ENCODE measurements at regions not wholly inside any gene's neighbourhood (a gene's known extent, or its start where the extent isn't known, plus 50 kb on each side); places are given as distances from the start of the nearest gene placed in this dataset.

GRCh38 chr4:110292994-110293744 is 94.8 kb upstream of the ELOVL6 start:
- Mint-ChIP-seq H3K4me3 (no peak overlapping the region), H3K9me3 (no peaks in the 10 kb centered on the region), H3K36me3 (no peaks in the 10 kb centered on the region), H3K27me3 (ENCODE audit: low read depth in 3 of 3) (peaks cover 5 to 16% (median 11%) of the 10 kb centered on the region in 3 donors), H3K4me1 (no peaks in the 10 kb centered on the region), H3K27ac (no peak overlapping the region)
- DNase-seq, result no peak

GRCh38 chr4:110290511-110290910 is 92.1 kb upstream of the ELOVL6 start:
- no peaks in the 10 kb centered on the region for H3K4me1 Mint-ChIP-seq
- no peak overlapping the region for H3K4me3 Mint-ChIP-seq
- peaks cover 5 to 11% (median 7%) of the 10 kb centered on the region in 3 donors for H3K27me3 Mint-ChIP-seq (ENCODE audit: low read depth in 3 of 3)
- H3K9me3 Mint-ChIP-seq, result no peaks in the 10 kb centered on the region
- H3K27ac Mint-ChIP-seq, result no peak overlapping the region
- DNase-seq, result no peak
- H3K36me3 Mint-ChIP-seq, result no peaks in the 10 kb centered on the region

DNA sequence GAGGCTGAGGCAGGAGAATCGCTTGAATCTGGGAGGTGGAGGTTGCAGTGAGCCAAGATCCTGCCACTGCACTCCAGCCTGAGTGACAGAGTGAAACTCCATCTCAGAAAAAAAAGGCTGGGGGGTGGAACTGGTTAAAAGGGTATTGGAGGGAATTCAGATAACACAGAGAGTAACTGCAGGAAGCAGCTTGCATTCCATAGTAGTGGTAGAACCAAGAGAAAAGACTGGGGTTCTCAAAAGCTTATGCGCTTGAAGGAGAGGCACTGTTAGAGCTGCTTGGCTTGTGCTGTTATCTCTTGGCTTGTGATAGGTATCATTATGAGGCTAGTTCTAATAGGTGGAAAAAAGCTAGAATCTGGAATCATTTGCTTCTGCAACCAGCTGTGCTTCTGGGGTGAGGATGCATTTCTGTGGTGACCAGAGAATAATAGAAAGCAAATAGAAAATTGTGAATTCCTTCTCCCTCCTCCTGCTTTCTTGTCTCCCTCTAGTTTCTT is 91.2 kb upstream of the ELOVL6 start:
- H3K27ac Mint-ChIP-seq, result no peak overlapping the region

DNA sequence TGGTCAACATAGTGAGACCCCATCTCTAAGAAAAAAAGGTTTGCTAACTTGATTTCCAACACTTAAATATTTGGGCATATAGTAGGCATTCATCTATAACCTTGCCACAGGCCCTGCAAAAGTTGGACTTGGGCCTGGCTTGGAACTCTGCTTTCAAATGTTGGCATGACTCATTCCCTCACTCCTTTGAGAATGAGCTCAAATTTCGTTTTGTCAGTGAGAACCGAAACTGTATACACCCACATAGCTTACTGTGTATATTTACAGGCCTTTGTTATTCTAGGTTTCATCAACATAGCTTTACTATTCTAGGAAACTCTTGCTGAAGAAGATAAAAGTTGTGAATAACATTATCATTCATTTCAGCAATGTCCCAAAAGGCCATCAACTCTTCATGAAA is 88.7 kb upstream of the ELOVL6 start:
- Mint-ChIP-seq H3K9me3 (no peaks in the 10 kb centered on the region), H3K27me3 (ENCODE audit: low read depth in 3 of 3) (peaks cover 2 to 9% (median 3%) of the 10 kb centered on the region in 3 donors), H3K27ac (no peak overlapping the region), H3K4me1 (no peaks in the 10 kb centered on the region), H3K4me3 (no peak overlapping the region), H3K36me3 (no peaks in the 10 kb centered on the region)
- DNase-seq, result no peak

More for the DNA sequence above, 91.2 kb upstream of the ELOVL6 start:
- no peak for DNase-seq
- Mint-ChIP-seq H3K9me3 (no peaks in the 10 kb centered on the region), H3K4me1 (no peaks in the 10 kb centered on the region), H3K36me3 (no peaks in the 10 kb centered on the region), H3K27me3 (ENCODE audit: low read depth in 3 of 3) (peaks cover 5 to 11% (median 6%) of the 10 kb centered on the region in 3 donors), H3K4me3 (no peak overlapping the region)

DNA sequence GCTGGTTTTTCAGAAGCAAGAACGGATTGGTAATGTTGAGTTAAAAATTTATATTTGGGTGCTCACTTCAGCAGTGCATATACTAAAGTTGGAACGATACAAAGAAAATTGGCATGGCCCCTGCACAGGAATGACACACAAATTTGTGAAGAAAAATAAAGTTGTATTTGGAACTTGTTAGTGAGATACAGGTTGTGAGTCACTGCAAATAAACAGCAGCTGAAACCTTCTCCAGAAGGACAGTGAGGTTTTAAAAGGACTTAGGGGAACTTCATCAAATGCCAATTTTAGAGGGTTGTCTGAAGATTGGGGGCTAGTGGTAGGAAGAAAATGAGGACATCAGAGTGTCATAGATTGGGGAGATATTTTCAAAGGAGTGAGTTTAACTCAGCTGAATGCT is 79.7 kb upstream of the ELOVL6 start:
- no peaks in the 10 kb centered on the region for H3K9me3 Mint-ChIP-seq
- no peaks in the 10 kb centered on the region for H3K4me1 Mint-ChIP-seq
- H3K36me3 Mint-ChIP-seq, result no peaks in the 10 kb centered on the region
- DNase-seq, result no peak
- peaks cover 0 to 5% (median 4%) of the 10 kb centered on the region in 3 donors for H3K27me3 Mint-ChIP-seq (ENCODE audit: low read depth in 3 of 3)
- H3K27ac Mint-ChIP-seq, result no peak overlapping the region
- H3K4me3 Mint-ChIP-seq, result no peak overlapping the region

DNA sequence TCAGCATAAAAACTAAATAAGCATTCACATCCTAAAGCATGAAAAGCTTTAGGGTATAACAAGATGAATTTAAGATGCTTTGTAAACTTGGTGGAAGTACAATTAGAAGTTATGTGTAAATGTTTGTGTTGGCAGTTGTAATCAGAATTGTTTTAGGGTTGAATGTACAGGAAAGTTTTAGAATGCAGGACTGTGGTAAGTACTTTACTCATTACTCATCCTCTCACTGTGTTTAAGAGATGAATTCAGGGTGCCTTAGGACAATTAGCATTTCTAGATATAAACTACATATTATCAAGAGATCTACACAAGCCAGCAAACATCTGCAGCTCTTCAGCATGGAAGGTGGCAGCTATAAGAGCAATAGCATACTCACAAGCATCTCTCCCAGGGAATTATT is 77.5 kb upstream of the ELOVL6 start:
- no peak overlapping the region for H3K27ac Mint-ChIP-seq
- peaks cover 0 to 8% (median 4%) of the 10 kb centered on the region in 3 donors for H3K27me3 Mint-ChIP-seq (ENCODE audit: low read depth in 3 of 3)
- DNase-seq, result no peak
- H3K9me3 Mint-ChIP-seq, result no peaks in the 10 kb centered on the region
- no peaks in the 10 kb centered on the region for H3K36me3 Mint-ChIP-seq
- H3K4me3 Mint-ChIP-seq, result no peak overlapping the region
- no peaks in the 10 kb centered on the region for H3K4me1 Mint-ChIP-seq

- Mint-ChIP-seq H3K4me1 (no peaks in the 10 kb centered on the region), H3K27ac (no peak overlapping the region), H3K27me3 (ENCODE audit: low read depth in 3 of 3) (peaks cover 2 to 8% (median 6%) of the 10 kb centered on the region in 3 donors), H3K9me3 (no peaks in the 10 kb centered on the region), H3K36me3 (no peaks in the 10 kb centered on the region), H3K4me3 (no peak overlapping the region)
- DNase-seq, result no peak
Observed at GRCh38 chr4:110271986-110272385, 73.6 kb upstream of the ELOVL6 start.

- no peaks in the 10 kb centered on the region for H3K4me1 Mint-ChIP-seq
- H3K27me3 Mint-ChIP-seq (ENCODE audit: low read depth in 3 of 3), result peaks cover 2 to 9% (median 6%) of the 10 kb centered on the region in 3 donors
- H3K27ac Mint-ChIP-seq, result no peak overlapping the region
- no peaks in the 10 kb centered on the region for H3K9me3 Mint-ChIP-seq
- H3K36me3 Mint-ChIP-seq, result no peaks in the 10 kb centered on the region
- no peak for DNase-seq
- no peak overlapping the region for H3K4me3 Mint-ChIP-seq
Observed at GRCh38 chr4:110270492-110271197, 72.2 kb upstream of the ELOVL6 start.

DNA sequence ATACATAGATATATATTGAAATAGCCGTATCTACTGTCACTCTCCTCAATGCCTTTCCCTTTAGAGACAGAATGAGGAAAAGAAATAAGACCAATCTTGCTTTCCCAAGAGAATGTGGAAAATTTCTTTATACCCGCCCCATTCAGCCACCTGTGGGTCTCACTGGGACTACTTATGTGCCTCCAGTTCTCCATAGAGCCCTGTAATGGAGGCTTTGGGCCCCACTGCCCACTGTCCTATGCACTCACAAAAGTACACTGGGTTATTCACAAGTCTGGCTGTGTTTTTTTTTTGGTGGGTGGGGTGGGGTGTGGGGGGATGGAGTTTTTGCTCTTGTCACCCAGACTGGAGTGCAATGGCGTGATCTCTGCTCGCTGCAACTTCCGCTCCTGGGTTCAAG is 70.4 kb upstream of the ELOVL6 start:
- DNase-seq, result no peak

GRCh38 chr4:110268352-110268751 is 69.9 kb upstream of the ELOVL6 start:
- no peak overlapping the region for H3K27ac Mint-ChIP-seq
- no peaks in the 10 kb centered on the region for H3K36me3 Mint-ChIP-seq
- no peak for DNase-seq
- no peaks in the 10 kb centered on the region for H3K9me3 Mint-ChIP-seq
- H3K4me3 Mint-ChIP-seq, result no peak overlapping the region
- H3K4me1 Mint-ChIP-seq, result no peaks in the 10 kb centered on the region
- peaks cover 2 to 6% (median 4%) of the 10 kb centered on the region in 3 donors for H3K27me3 Mint-ChIP-seq (ENCODE audit: low read depth in 3 of 3)

More for the DNA sequence above, 70.4 kb upstream of the ELOVL6 start:
- Mint-ChIP-seq H3K4me1 (no peaks in the 10 kb centered on the region), H3K9me3 (no peaks in the 10 kb centered on the region), H3K27me3 (ENCODE audit: low read depth in 3 of 3) (peaks cover 2 to 9% (median 4%) of the 10 kb centered on the region in 3 donors), H3K4me3 (no peak overlapping the region), H3K27ac (no peak overlapping the region), H3K36me3 (no peaks in the 10 kb centered on the region)

DNA sequence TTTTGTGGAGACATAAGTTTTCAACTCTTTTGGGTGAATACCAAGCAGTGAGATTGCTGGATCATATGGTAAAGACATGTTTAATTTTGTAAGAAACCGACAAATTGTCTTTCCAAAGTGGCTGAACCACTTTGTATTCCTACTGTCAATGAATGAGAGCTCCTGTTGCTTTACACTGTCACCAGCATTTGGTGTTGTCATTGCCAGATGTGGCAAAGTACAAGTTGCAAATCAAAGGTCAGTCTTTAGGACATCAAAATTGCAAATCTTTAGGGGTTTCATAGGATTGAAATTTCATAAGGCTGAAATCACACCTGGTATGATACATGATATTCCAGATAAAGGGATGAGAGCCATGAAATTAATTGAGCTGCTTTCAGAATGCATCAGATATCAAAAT is 67.7 kb upstream of the ELOVL6 start:
- H3K9me3 Mint-ChIP-seq, result no peaks in the 10 kb centered on the region
- no peak for DNase-seq
- H3K27me3 Mint-ChIP-seq (ENCODE audit: low read depth in 3 of 3), result peaks cover 2 to 6% (median 3%) of the 10 kb centered on the region in 3 donors
- H3K27ac Mint-ChIP-seq, result no peak overlapping the region
- H3K4me1 Mint-ChIP-seq, result no peaks in the 10 kb centered on the region
- H3K4me3 Mint-ChIP-seq, result no peak overlapping the region
- H3K36me3 Mint-ChIP-seq, result no peaks in the 10 kb centered on the region

DNA sequence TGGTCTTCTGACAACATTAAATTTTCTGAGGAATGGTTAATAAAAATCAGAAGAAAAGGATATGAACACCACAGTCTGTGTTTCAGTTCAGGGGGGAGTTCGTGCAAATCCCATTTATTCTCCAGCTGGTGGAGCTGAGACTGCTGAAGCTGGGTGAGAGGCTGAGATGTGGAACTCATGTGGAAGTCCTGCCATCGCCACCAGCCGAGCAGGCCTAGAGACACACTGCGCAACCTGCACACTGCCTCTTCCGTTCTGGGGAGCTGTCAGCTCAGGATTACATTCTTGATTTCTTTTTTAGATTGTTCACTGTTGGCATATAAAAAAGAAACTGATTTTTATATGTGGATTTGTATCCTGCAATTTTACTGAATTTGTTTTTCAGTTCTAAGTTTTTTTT is 66.6 kb upstream of the ELOVL6 start:
- no peak overlapping the region for H3K4me3 Mint-ChIP-seq
- H3K27me3 Mint-ChIP-seq (ENCODE audit: low read depth in 3 of 3), result peaks cover 2 to 3% (median 3%) of the 10 kb centered on the region in 3 donors
- no peak overlapping the region for H3K27ac Mint-ChIP-seq
- peaks cover 0 to 2% (median 0%) of the 10 kb centered on the region in 6 donors for H3K9me3 Mint-ChIP-seq
- no peaks in the 10 kb centered on the region for H3K36me3 Mint-ChIP-seq
- DNase-seq, result no peak
- no peaks in the 10 kb centered on the region for H3K4me1 Mint-ChIP-seq

GRCh38 chr4:110260299-110260698 is 61.9 kb upstream of the ELOVL6 start:
- Mint-ChIP-seq H3K4me3 (no peak overlapping the region), H3K27me3 (ENCODE audit: low read depth in 3 of 3) (peaks cover 0 to 3% (median under 1%) of the 10 kb centered on the region in 3 donors), H3K9me3 (peaks cover 0 to 2% (median 0%) of the 10 kb centered on the region in 6 donors), H3K27ac (no peak overlapping the region), H3K36me3 (no peaks in the 10 kb centered on the region), H3K4me1 (no peaks in the 10 kb centered on the region)
- DNase-seq, result no peak

GRCh38 chr4:110250023-110250387 is 51.6 kb upstream of the ELOVL6 start:
- Mint-ChIP-seq H3K4me3 (no peak overlapping the region), H3K9me3 (no peaks in the 10 kb centered on the region), H3K4me1 (no peaks in the 10 kb centered on the region), H3K27ac (no peak overlapping the region), H3K27me3 (ENCODE audit: low read depth in 3 of 3) (peaks cover 3 to 6% (median 5%) of the 10 kb centered on the region in 3 donors), H3K36me3 (no peaks in the 10 kb centered on the region)
- DNase-seq, result no peak

Data from immature natural killer cell (primary cell).